ENCODE measurements at regions not wholly inside any gene's neighbourhood (a gene's known extent, or its start where the extent isn't known, plus 50 kb on each side); places are given as distances from the start of the nearest gene placed in this dataset.
"Not testable (repeated sequence)": the region's sequence is repeated elsewhere in the genome, so short reads cannot be mapped to it uniquely, and the experiment has no call there.

DNA sequence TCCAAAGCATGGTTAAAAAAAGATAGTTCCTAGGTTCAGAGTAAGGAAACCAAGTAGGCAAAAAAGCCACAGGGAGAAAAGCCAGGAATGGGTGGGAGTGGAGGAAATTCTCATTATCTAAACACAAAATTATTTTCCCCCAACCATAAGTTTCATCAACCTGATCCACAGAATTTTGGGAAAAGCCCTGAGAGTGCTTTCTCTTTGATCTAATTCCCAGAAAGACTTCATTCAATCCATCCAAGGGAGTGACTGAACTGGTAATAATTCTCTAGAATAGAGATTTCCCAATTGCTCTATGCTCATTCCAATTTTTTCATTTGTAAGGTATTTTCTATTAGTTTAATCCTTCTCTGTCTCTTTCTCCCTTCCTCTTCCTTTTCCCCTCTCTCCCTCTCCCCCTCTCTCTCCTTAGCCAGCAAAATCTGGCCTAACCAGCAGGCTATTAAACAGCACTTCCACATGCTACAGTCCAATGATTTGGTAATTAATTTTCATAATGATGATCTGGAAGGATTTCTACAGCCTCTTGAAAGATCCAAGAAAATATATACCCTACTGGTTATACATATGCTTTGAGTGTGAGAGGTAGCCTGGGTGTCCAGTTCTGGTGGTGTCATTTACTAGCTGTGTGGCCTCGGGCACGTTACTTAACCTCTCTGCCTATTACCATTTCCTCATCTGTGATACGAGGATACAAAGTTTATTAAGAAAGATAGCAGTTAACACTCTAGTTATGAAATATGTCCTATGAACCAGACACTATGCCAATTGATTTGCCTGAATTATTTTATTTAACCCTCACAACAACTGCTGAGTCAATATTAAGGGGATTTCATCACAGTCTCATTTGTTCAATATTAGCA is 251.5 kb upstream of the RASGEF1B start:
- H3K9me3 ChIP-seq (ENCODE audit: control insufficient read depth, low read length) = no peaks in the 10 kb centered on the region
- no peak overlapping the region for H3K4me3 ChIP-seq (ENCODE audit: extremely low read depth, insufficient read depth, low read length, poor library complexity, severe bottlenecking)
- WGBS, 2 experiments (ENCODE audit: insufficient coverage in 2 of 2) = no CpG with 5 or more reads among the region's 3 CpGs
- peaks cover 17% of the 10 kb centered on the region for H3K4me1 ChIP-seq (ENCODE audit: control insufficient read depth, insufficient read depth, low read length, poor library complexity, severe bottlenecking)
- no peak overlapping the region for H3K27ac ChIP-seq (ENCODE audit: low read depth, low read length, severe bottlenecking)
- no peaks in the 10 kb centered on the region for H3K36me3 ChIP-seq (ENCODE audit: control insufficient read depth, insufficient read depth, low read length)

GRCh38 chr4:81722290-81722851 is 250.7 kb upstream of the RASGEF1B start:
- no peaks in the 10 kb centered on the region for H3K36me3 ChIP-seq (ENCODE audit: control insufficient read depth, insufficient read depth, low read length)
- WGBS, 2 experiments (ENCODE audit: insufficient coverage in 2 of 2) = 84 to 93% methylated on average over 4 to 9 of the region's 9 CpGs
- H3K9me3 ChIP-seq (ENCODE audit: control insufficient read depth, low read length) = no peaks in the 10 kb centered on the region
- no peak overlapping the region for H3K27ac ChIP-seq (ENCODE audit: low read depth, low read length, severe bottlenecking)
- H3K4me3 ChIP-seq (ENCODE audit: extremely low read depth, insufficient read depth, low read length, poor library complexity, severe bottlenecking) = no peak overlapping the region
- peaks cover 17% of the 10 kb centered on the region for H3K4me1 ChIP-seq (ENCODE audit: control insufficient read depth, insufficient read depth, low read length, poor library complexity, severe bottlenecking)

- H3K27ac ChIP-seq (ENCODE audit: low read depth, low read length, severe bottlenecking) = no peak overlapping the region
- peaks cover 9% of the 10 kb centered on the region for H3K4me1 ChIP-seq (ENCODE audit: control insufficient read depth, insufficient read depth, low read length, poor library complexity, severe bottlenecking)
- H3K4me3 ChIP-seq (ENCODE audit: extremely low read depth, insufficient read depth, low read length, poor library complexity, severe bottlenecking) = no peak overlapping the region
- no peaks in the 10 kb centered on the region for H3K36me3 ChIP-seq (ENCODE audit: control insufficient read depth, insufficient read depth, low read length)
- 62 to 79% methylated on average over 4 to 5 of the region's 5 CpGs for WGBS, 2 experiments (ENCODE audit: insufficient coverage in 2 of 2)
- no peaks in the 10 kb centered on the region for H3K9me3 ChIP-seq (ENCODE audit: control insufficient read depth, low read length)
Measured at GRCh38 chr4:81715757-81716156, 244.1 kb upstream of the RASGEF1B start.

- not testable (repeated sequence) for H3K4me1 ChIP-seq (ENCODE audit: control insufficient read depth, insufficient read depth, low read length, poor library complexity, severe bottlenecking); H3K9me3 ChIP-seq (ENCODE audit: control insufficient read depth, low read length); H3K36me3 ChIP-seq (ENCODE audit: control insufficient read depth, insufficient read depth, low read length); H3K4me3 ChIP-seq (ENCODE audit: extremely low read depth, insufficient read depth, low read length, poor library complexity, severe bottlenecking)
- WGBS, 2 experiments (ENCODE audit: insufficient coverage in 2 of 2) = 40 to 61% methylated on average over 3 of the region's 8 CpGs
- peak overlapping the region; percentile 29 for H3K27ac ChIP-seq (ENCODE audit: low read depth, low read length, severe bottlenecking)
Measured at GRCh38 chr4:81715357-81715756, 243.7 kb upstream of the RASGEF1B start.

- 87 to 97% methylated on average over 2 to 3 of the region's 4 CpGs for WGBS, 2 experiments (ENCODE audit: insufficient coverage in 2 of 2)
- H3K27ac ChIP-seq (ENCODE audit: low read depth, low read length, severe bottlenecking) = no peak overlapping the region
- H3K4me3 ChIP-seq (ENCODE audit: extremely low read depth, insufficient read depth, low read length, poor library complexity, severe bottlenecking) = no peak overlapping the region
Measured at GRCh38 chr4:81714291-81714690, 242.6 kb upstream of the RASGEF1B start.

GRCh38 chr4:81712714-81713113 is 241.0 kb upstream of the RASGEF1B start:
- no peaks in the 10 kb centered on the region for H3K36me3 ChIP-seq (ENCODE audit: control insufficient read depth, insufficient read depth, low read length)
- H3K4me1 ChIP-seq (ENCODE audit: control insufficient read depth, insufficient read depth, low read length, poor library complexity, severe bottlenecking) = peaks cover 9% of the 10 kb centered on the region
- 60 to 100% methylated on average over 1 to 2 of the region's 2 CpGs for WGBS, 2 experiments (ENCODE audit: insufficient coverage in 2 of 2)
- H3K4me3 ChIP-seq (ENCODE audit: extremely low read depth, insufficient read depth, low read length, poor library complexity, severe bottlenecking) = no peak overlapping the region
- H3K27ac ChIP-seq (ENCODE audit: low read depth, low read length, severe bottlenecking) = no peak overlapping the region
- no peaks in the 10 kb centered on the region for H3K9me3 ChIP-seq (ENCODE audit: control insufficient read depth, low read length)

More at GRCh38 chr4:81714291-81714690, 242.6 kb upstream of the RASGEF1B start:
- Histone ChIP-seq H3K36me3 (ENCODE audit: control insufficient read depth, insufficient read depth, low read length) (no peaks in the 10 kb centered on the region), H3K9me3 (ENCODE audit: control insufficient read depth, low read length) (no peaks in the 10 kb centered on the region), H3K4me1 (ENCODE audit: control insufficient read depth, insufficient read depth, low read length, poor library complexity, severe bottlenecking) (peaks cover 9% of the 10 kb centered on the region)

- H3K36me3 ChIP-seq (ENCODE audit: control insufficient read depth, insufficient read depth, low read length) = no peaks in the 10 kb centered on the region
- no peak overlapping the region for H3K27ac ChIP-seq (ENCODE audit: low read depth, low read length, severe bottlenecking)
- H3K4me1 ChIP-seq (ENCODE audit: control insufficient read depth, insufficient read depth, low read length, poor library complexity, severe bottlenecking) = no peaks in the 10 kb centered on the region
- WGBS, 2 experiments (ENCODE audit: insufficient coverage in 2 of 2) = no CpG with 5 or more reads among the region's 2 CpGs
- H3K4me3 ChIP-seq (ENCODE audit: extremely low read depth, insufficient read depth, low read length, poor library complexity, severe bottlenecking) = no peak overlapping the region
- no peaks in the 10 kb centered on the region for H3K9me3 ChIP-seq (ENCODE audit: control insufficient read depth, low read length)
Measured at GRCh38 chr4:81704461-81704860, 232.8 kb upstream of the RASGEF1B start.

- Histone ChIP-seq H3K36me3 (ENCODE audit: control insufficient read depth, insufficient read depth, low read length) (no peaks in the 10 kb centered on the region), H3K4me1 (ENCODE audit: control insufficient read depth, insufficient read depth, low read length, poor library complexity, severe bottlenecking) (no peaks in the 10 kb centered on the region), H3K9me3 (ENCODE audit: control insufficient read depth, low read length) (no peaks in the 10 kb centered on the region), H3K4me3 (ENCODE audit: extremely low read depth, insufficient read depth, low read length, poor library complexity, severe bottlenecking) (no peak overlapping the region), H3K27ac (ENCODE audit: low read depth, low read length, severe bottlenecking) (no peak overlapping the region)
- 85 to 95% methylated on average over 3 to 4 of the region's 4 CpGs for WGBS, 2 experiments (ENCODE audit: insufficient coverage in 2 of 2)
Measured at GRCh38 chr4:81700189-81700588, 228.5 kb upstream of the RASGEF1B start.

DNA sequence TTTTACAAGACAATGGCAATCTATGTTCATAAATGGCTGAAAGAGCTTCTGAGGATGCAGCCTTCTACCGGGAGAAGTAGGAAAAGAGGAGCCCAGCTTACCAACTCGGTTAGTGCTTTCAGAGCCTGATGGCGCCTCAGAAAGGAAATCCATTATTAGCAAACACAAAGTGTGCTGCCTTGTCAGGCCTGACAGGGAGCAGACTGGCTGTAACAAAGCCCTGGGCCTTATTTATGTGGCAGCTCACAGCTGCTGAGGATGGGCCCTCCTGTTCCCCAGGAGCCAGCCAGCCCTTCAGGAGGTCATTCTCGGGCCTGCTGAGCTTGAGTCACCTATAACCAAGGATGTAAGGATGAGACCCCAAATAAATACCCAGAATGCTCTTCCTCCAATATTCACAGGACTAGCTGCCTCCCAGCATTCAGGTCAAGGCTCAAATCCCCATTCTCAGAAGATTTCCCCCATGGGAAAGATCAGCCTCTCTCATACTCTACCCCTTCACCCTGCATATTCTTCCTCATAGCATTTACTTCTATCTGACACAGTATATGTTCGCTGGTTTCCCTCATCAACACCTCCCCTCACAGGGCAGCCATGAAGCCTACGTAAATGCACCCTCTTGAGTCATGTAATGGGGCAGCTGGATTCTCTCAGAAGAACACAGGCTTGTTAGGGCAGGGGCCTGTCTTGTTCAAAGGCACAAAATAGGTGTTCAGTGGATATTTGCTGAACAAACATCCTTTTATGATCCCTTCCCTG is 227.0 kb upstream of the RASGEF1B start:
- Histone ChIP-seq H3K4me3 (ENCODE audit: extremely low read depth, insufficient read depth, low read length, poor library complexity, severe bottlenecking) (no peak overlapping the region), H3K27ac (ENCODE audit: low read depth, low read length, severe bottlenecking) (peak overlapping the region; percentile 71), H3K4me1 (ENCODE audit: control insufficient read depth, insufficient read depth, low read length, poor library complexity, severe bottlenecking) (no peaks in the 10 kb centered on the region), H3K9me3 (ENCODE audit: control insufficient read depth, low read length) (no peaks in the 10 kb centered on the region), H3K36me3 (ENCODE audit: control insufficient read depth, insufficient read depth, low read length) (no peaks in the 10 kb centered on the region)
- WGBS, 2 experiments (ENCODE audit: insufficient coverage in 2 of 2) = 76 to 82% methylated on average over 5 to 6 of the region's 6 CpGs

GRCh38 chr4:81694176-81694913 is 222.6 kb upstream of the RASGEF1B start:
- 100% methylated on average over 1 to 2 of the region's 5 CpGs for WGBS, 2 experiments (ENCODE audit: insufficient coverage in 2 of 2)
- Histone ChIP-seq H3K4me3 (ENCODE audit: extremely low read depth, insufficient read depth, low read length, poor library complexity, severe bottlenecking) (no peak overlapping the region), H3K4me1 (ENCODE audit: control insufficient read depth, insufficient read depth, low read length, poor library complexity, severe bottlenecking) (no peaks in the 10 kb centered on the region), H3K27ac (ENCODE audit: low read depth, low read length, severe bottlenecking) (no peak overlapping the region), H3K36me3 (ENCODE audit: control insufficient read depth, insufficient read depth, low read length) (no peaks in the 10 kb centered on the region), H3K9me3 (ENCODE audit: control insufficient read depth, low read length) (no peaks in the 10 kb centered on the region)
